CD4-positive, alpha-beta T cell treated with Interleukin-4 for 4 hours (primary cell): ENCODE measurements at regions not wholly inside any gene's neighbourhood (a gene's known extent, or its start where the extent isn't known, plus 50 kb on each side); places are given as distances from the start of the nearest gene placed in this dataset.
"Not testable (repeated sequence)": the region's sequence is repeated elsewhere in the genome, so short reads cannot be mapped to it uniquely, and the experiment has no call there.

Experiments
- DNase-seq: peaks from one replicate; pipeline ENCODE4 v3.0.0-alpha.2; 2020

GRCh38 chr15:92763459-92763858 lies 107.9 kb upstream of the FAM174B start:
- DNase-seq, result no peak

GRCh38 chr15:92768131-92768530 lies 112.6 kb upstream of the FAM174B start:
- DNase-seq, result not testable (repeated sequence)

GRCh38 chr15:92770641-92771040 lies 115.1 kb upstream of the FAM174B start:
- DNase-seq, result no peak

GRCh38 chr15:92772061-92772460 lies 116.5 kb upstream of the FAM174B start:
- DNase-seq, result no peak

- DNase-seq, result no peak
Observed at GRCh38 chr15:92772626-92773244, 117.2 kb upstream of the FAM174B start.

- DNase-seq, result no peak
Observed at GRCh38 chr15:92773340-92773739, 117.8 kb upstream of the FAM174B start.

GRCh38 chr15:92779874-92780273 lies 120.2 kb upstream of the CHD2 start:
- DNase-seq, result no peak

GRCh38 chr15:92780843-92781242 lies 119.3 kb upstream of the CHD2 start:
- no peak for DNase-seq

- no peak for DNase-seq
Observed at GRCh38 chr15:92781925-92782453, 118.1 kb upstream of the CHD2 start.

GRCh38 chr15:92787116-92787515 lies 113.0 kb upstream of the CHD2 start:
- DNase-seq, result no peak

GRCh38 chr15:92788196-92788595 lies 111.9 kb upstream of the CHD2 start:
- DNase-seq, result no peak

GRCh38 chr15:92788793-92789192 lies 111.3 kb upstream of the CHD2 start:
- DNase-seq, result not testable (repeated sequence)

- no peak for DNase-seq
Observed at GRCh38 chr15:92796161-92796611, 103.9 kb upstream of the CHD2 start.

GRCh38 chr15:92797168-92798052 lies 102.7 kb upstream of the CHD2 start:
- peak; percentile 86 for DNase-seq

GRCh38 chr15:92800013-92800412 lies 100.1 kb upstream of the CHD2 start:
- no peak for DNase-seq

GRCh38 chr15:92800416-92801055 lies 99.6 kb upstream of the CHD2 start:
- not testable (repeated sequence) for DNase-seq

GRCh38 chr15:92801056-92801773 lies 98.9 kb upstream of the CHD2 start:
- DNase-seq, result not testable (repeated sequence)

- DNase-seq, result no peak
Observed at GRCh38 chr15:92801774-92802464, 98.2 kb upstream of the CHD2 start.

- DNase-seq, result no peak
Observed at GRCh38 chr15:92803536-92803851, 96.6 kb upstream of the CHD2 start.

- peak; percentile 65 for DNase-seq
Observed at GRCh38 chr15:92803852-92804609, 96.1 kb upstream of the CHD2 start.

GRCh38 chr15:92804610-92804936 lies 95.6 kb upstream of the CHD2 start:
- DNase-seq, result not testable (repeated sequence)
